ENCODE measurements at regions not wholly inside any gene's neighbourhood (a gene's known extent, or its start where the extent isn't known, plus 50 kb on each side); places are given as distances from the start of the nearest gene placed in this dataset.

- POLR2A ChIA-PET, result no interaction called here
- Mint-ChIP-seq H3K36me3 (ENCODE audit: low read depth) (no peaks in the 10 kb centered on the region), H3K27me3 (peaks cover 4% of the 10 kb centered on the region), H3K4me1 (no peaks in the 10 kb centered on the region), H3K27ac (no peak overlapping the region), H3K4me3 (no peak overlapping the region), H3K9me3 (no peaks in the 10 kb centered on the region)
- CTCF ChIA-PET, result no interaction called here
- DNase-seq, result no peak
These were observed 314.7 kb upstream of the SLCO3A1 start for GRCh38 chr15:91538782-91539181.

GRCh38 chr15:91541286-91541685 is 312.2 kb upstream of the SLCO3A1 start:
- H3K4me1 Mint-ChIP-seq, result no peaks in the 10 kb centered on the region
- no peak overlapping the region for H3K27ac Mint-ChIP-seq
- no peaks in the 10 kb centered on the region for H3K36me3 Mint-ChIP-seq (ENCODE audit: low read depth)
- H3K4me3 Mint-ChIP-seq, result no peak overlapping the region
- no peaks in the 10 kb centered on the region for H3K9me3 Mint-ChIP-seq
- ChIA-PET POLR2A (interaction anchor here (0.6 kb wide), 1 partner anchor 221 kb away, joined by 4 read pairs; no protein-coding TSS in a partner anchor), CTCF (no interaction called here)
- no peak for DNase-seq
- H3K27me3 Mint-ChIP-seq, result peaks cover 4% of the 10 kb centered on the region

- Mint-ChIP-seq H3K4me1 (no peaks in the 10 kb centered on the region), H3K27ac (no peak overlapping the region), H3K27me3 (peaks cover 4% of the 10 kb centered on the region), H3K9me3 (no peaks in the 10 kb centered on the region), H3K4me3 (no peak overlapping the region), H3K36me3 (ENCODE audit: low read depth) (no peaks in the 10 kb centered on the region)
- POLR2A ChIA-PET, result no interaction called here
- CTCF ChIA-PET, result no interaction called here
- DNase-seq, result no peak
These were observed 311.3 kb upstream of the SLCO3A1 start for GRCh38 chr15:91542226-91542625.

GRCh38 chr15:91547356-91547755 is 306.2 kb upstream of the SLCO3A1 start:
- H3K4me1 Mint-ChIP-seq, result no peaks in the 10 kb centered on the region
- H3K4me3 Mint-ChIP-seq, result no peak overlapping the region
- ChIA-PET CTCF (no interaction called here), POLR2A (no interaction called here)
- H3K9me3 Mint-ChIP-seq, result no peaks in the 10 kb centered on the region
- no peak for DNase-seq
- H3K27ac Mint-ChIP-seq, result no peak overlapping the region
- H3K36me3 Mint-ChIP-seq (ENCODE audit: low read depth), result no peaks in the 10 kb centered on the region
- H3K27me3 Mint-ChIP-seq, result peaks cover 4% of the 10 kb centered on the region

GRCh38 chr15:91548549-91548948 is 305.0 kb upstream of the SLCO3A1 start:
- no peaks in the 10 kb centered on the region for H3K36me3 Mint-ChIP-seq (ENCODE audit: low read depth)
- CTCF ChIA-PET, result no interaction called here
- POLR2A ChIA-PET, result no interaction called here
- no peak for DNase-seq
- no peaks in the 10 kb centered on the region for H3K27me3 Mint-ChIP-seq
- H3K27ac Mint-ChIP-seq, result no peak overlapping the region
- no peak overlapping the region for H3K4me3 Mint-ChIP-seq
- H3K9me3 Mint-ChIP-seq, result no peaks in the 10 kb centered on the region
- no peaks in the 10 kb centered on the region for H3K4me1 Mint-ChIP-seq

GRCh38 chr15:91549581-91549980 is 303.9 kb upstream of the SLCO3A1 start:
- Mint-ChIP-seq H3K27ac (no peak overlapping the region), H3K36me3 (ENCODE audit: low read depth) (no peaks in the 10 kb centered on the region), H3K9me3 (no peaks in the 10 kb centered on the region), H3K4me1 (no peaks in the 10 kb centered on the region), H3K27me3 (no peaks in the 10 kb centered on the region), H3K4me3 (no peak overlapping the region)
- ChIA-PET CTCF (no interaction called here), POLR2A (no interaction called here)
- DNase-seq, result no peak

- POLR2A ChIA-PET, result no interaction called here
These were observed 301.0 kb upstream of the SLCO3A1 start for GRCh38 chr15:91552555-91552954.

GRCh38 chr15:91553196-91553854 is 300.2 kb upstream of the SLCO3A1 start:
- no peaks in the 10 kb centered on the region for H3K4me1 Mint-ChIP-seq
- no peaks in the 10 kb centered on the region for H3K9me3 Mint-ChIP-seq
- DNase-seq, result no peak
- H3K36me3 Mint-ChIP-seq (ENCODE audit: low read depth), result no peaks in the 10 kb centered on the region
- H3K27me3 Mint-ChIP-seq, result no peaks in the 10 kb centered on the region
- ChIA-PET POLR2A (no interaction called here), CTCF (no interaction called here)
- H3K27ac Mint-ChIP-seq, result no peak overlapping the region
- no peak overlapping the region for H3K4me3 Mint-ChIP-seq

More at GRCh38 chr15:91552555-91552954, 301.0 kb upstream of the SLCO3A1 start:
- H3K4me1 Mint-ChIP-seq, result no peaks in the 10 kb centered on the region
- no peak for DNase-seq
- H3K9me3 Mint-ChIP-seq, result no peaks in the 10 kb centered on the region
- CTCF ChIA-PET, result no interaction called here
- no peaks in the 10 kb centered on the region for H3K27me3 Mint-ChIP-seq
- no peak overlapping the region for H3K4me3 Mint-ChIP-seq
- no peaks in the 10 kb centered on the region for H3K36me3 Mint-ChIP-seq (ENCODE audit: low read depth)
- no peak overlapping the region for H3K27ac Mint-ChIP-seq

- Mint-ChIP-seq H3K36me3 (ENCODE audit: low read depth) (no peaks in the 10 kb centered on the region), H3K4me3 (no peak overlapping the region), H3K27me3 (no peaks in the 10 kb centered on the region), H3K4me1 (no peaks in the 10 kb centered on the region), H3K27ac (no peak overlapping the region), H3K9me3 (no peaks in the 10 kb centered on the region)
- no peak for DNase-seq
- ChIA-PET CTCF (no interaction called here), POLR2A (no interaction called here)
These were observed 298.2 kb upstream of the SLCO3A1 start for GRCh38 chr15:91555312-91555711.

- H3K9me3 Mint-ChIP-seq, result no peaks in the 10 kb centered on the region
- H3K27me3 Mint-ChIP-seq, result peaks cover 2% of the 10 kb centered on the region
- DNase-seq, result no peak
- H3K4me1 Mint-ChIP-seq, result no peaks in the 10 kb centered on the region
- H3K4me3 Mint-ChIP-seq, result no peak overlapping the region
- POLR2A ChIA-PET, result no interaction called here
- no peaks in the 10 kb centered on the region for H3K36me3 Mint-ChIP-seq (ENCODE audit: low read depth)
- CTCF ChIA-PET, result no interaction called here
- H3K27ac Mint-ChIP-seq, result no peak overlapping the region
These were observed 296.6 kb upstream of the SLCO3A1 start for GRCh38 chr15:91556926-91557325.

GRCh38 chr15:91559066-91559465 is 294.4 kb upstream of the SLCO3A1 start:
- Mint-ChIP-seq H3K36me3 (ENCODE audit: low read depth) (no peaks in the 10 kb centered on the region), H3K9me3 (no peaks in the 10 kb centered on the region), H3K4me3 (no peak overlapping the region), H3K27me3 (peaks cover 5% of the 10 kb centered on the region), H3K27ac (no peak overlapping the region), H3K4me1 (no peaks in the 10 kb centered on the region)
- ChIA-PET POLR2A (no interaction called here), CTCF (no interaction called here)
- no peak for DNase-seq

- DNase-seq, result no peak
- Mint-ChIP-seq H3K27ac (no peak overlapping the region), H3K36me3 (ENCODE audit: low read depth) (no peaks in the 10 kb centered on the region), H3K27me3 (peaks cover 6% of the 10 kb centered on the region), H3K4me3 (no peak overlapping the region), H3K9me3 (no peaks in the 10 kb centered on the region), H3K4me1 (no peaks in the 10 kb centered on the region)
- CTCF ChIA-PET, result no interaction called here
- POLR2A ChIA-PET, result no interaction called here
These were observed 292.0 kb upstream of the SLCO3A1 start for GRCh38 chr15:91561371-91562100.

- H3K9me3 Mint-ChIP-seq, result no peaks in the 10 kb centered on the region
- POLR2A ChIA-PET, result no interaction called here
- no peaks in the 10 kb centered on the region for H3K36me3 Mint-ChIP-seq (ENCODE audit: low read depth)
- no peak overlapping the region for H3K4me3 Mint-ChIP-seq
- no peak for DNase-seq
- CTCF ChIA-PET, result no interaction called here
- no peak overlapping the region for H3K27ac Mint-ChIP-seq
- no peaks in the 10 kb centered on the region for H3K4me1 Mint-ChIP-seq
- H3K27me3 Mint-ChIP-seq, result peaks cover 6% of the 10 kb centered on the region
These were observed 290.8 kb upstream of the SLCO3A1 start for GRCh38 chr15:91562698-91563097.

- H3K4me3 Mint-ChIP-seq, result no peak overlapping the region
- H3K27ac Mint-ChIP-seq, result no peak overlapping the region
- peaks cover 9% of the 10 kb centered on the region for H3K27me3 Mint-ChIP-seq
- no peaks in the 10 kb centered on the region for H3K9me3 Mint-ChIP-seq
- ChIA-PET CTCF (no interaction called here), POLR2A (no interaction called here)
- H3K36me3 Mint-ChIP-seq (ENCODE audit: low read depth), result no peaks in the 10 kb centered on the region
- no peaks in the 10 kb centered on the region for H3K4me1 Mint-ChIP-seq
- DNase-seq, result no peak
These were observed 288.9 kb upstream of the SLCO3A1 start for GRCh38 chr15:91564631-91565030.

All from activated CD4-positive, alpha-beta memory T cell treated with anti-CD3 and anti-CD28 coated beads, Interleukin-2, amount 10 ng/mL, durations not matched to agents 7 days and 5 days (primary cell).